Fibroblast of pulmonary artery (primary cell): ENCODE measurements at regions not wholly inside any gene's neighbourhood (a gene's known extent, or its start where the extent isn't known, plus 50 kb on each side); places are given as distances from the start of the nearest gene placed in this dataset.

Experiments
- DNase-seq: peaks from one replicate; pipeline ENCODE4 v3.0.0-alpha.2; 2010; ENCODE audit warnings: low read depth
- H3K4me3 ChIP-seq: replicated peaks from 2 replicates; pipeline ENCODE4 v1.5.1; 2011; ENCODE audit warnings: low read depth, mild to moderate bottlenecking, control low read depth, low read length, moderate library complexity
- TF ChIP-seq, protein P1 (sequence below): IDR thresholded peaks from 2 replicates; pipeline ENCODE4 v1.5.1; 2011; ENCODE audit warnings: mild to moderate bottlenecking, control low read depth, low read length, inconsistent platforms; ENCODE audit errors: missing control alignments

DNA sequence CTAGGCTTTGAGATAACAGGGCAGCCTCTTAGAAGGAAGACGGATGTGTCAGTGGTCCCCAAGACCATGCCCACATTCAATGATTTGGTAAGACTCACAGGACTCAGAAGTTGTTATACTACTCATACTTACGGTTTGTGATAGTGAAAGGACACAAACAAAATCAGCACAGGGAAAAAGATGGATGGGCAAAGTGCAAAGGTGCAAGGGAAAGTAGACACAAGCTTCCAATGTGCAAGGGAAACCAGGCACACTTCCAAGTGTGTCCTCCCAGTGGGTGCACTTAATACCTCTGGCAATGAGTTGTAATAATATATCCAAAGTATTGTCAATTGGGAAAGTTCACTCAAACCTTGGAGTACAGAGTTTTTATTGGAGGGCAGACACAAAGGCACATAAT, 53.8 kb upstream of the VCX start:
- TF ChIP-seq, protein P1, sequence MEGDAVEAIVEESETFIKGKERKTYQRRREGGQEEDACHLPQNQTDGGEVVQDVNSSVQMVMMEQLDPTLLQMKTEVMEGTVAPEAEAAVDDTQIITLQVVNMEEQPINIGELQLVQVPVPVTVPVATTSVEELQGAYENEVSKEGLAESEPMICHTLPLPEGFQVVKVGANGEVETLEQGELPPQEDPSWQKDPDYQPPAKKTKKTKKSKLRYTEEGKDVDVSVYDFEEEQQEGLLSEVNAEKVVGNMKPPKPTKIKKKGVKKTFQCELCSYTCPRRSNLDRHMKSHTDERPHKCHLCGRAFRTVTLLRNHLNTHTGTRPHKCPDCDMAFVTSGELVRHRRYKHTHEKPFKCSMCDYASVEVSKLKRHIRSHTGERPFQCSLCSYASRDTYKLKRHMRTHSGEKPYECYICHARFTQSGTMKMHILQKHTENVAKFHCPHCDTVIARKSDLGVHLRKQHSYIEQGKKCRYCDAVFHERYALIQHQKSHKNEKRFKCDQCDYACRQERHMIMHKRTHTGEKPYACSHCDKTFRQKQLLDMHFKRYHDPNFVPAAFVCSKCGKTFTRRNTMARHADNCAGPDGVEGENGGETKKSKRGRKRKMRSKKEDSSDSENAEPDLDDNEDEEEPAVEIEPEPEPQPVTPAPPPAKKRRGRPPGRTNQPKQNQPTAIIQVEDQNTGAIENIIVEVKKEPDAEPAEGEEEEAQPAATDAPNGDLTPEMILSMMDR, result no peak
- no peak for DNase-seq
- H3K4me3 ChIP-seq, result no peak overlapping the region

DNA sequence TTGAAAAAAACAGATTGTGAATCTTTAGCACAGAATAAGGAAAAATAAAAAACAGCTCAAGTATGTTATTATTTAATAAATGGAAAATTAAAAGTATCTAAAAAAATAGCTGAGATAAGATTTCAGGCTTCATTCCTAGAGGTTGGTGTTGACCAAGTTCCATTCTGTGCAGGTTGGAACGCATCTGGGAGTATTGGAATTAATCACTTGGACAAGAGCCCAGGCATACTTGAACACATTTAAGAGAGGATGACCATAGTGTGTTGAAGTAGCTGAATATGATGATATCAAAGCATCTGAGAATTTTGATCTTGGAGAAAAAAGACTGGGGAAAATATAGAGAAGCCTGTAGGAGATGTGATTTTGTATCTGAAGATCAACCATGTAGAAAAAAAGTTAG, 54.6 kb upstream of the VCX start:
- H3K4me3 ChIP-seq, result no peak overlapping the region
- DNase-seq, result no peak
- TF ChIP-seq, protein P1, result no peak

DNA sequence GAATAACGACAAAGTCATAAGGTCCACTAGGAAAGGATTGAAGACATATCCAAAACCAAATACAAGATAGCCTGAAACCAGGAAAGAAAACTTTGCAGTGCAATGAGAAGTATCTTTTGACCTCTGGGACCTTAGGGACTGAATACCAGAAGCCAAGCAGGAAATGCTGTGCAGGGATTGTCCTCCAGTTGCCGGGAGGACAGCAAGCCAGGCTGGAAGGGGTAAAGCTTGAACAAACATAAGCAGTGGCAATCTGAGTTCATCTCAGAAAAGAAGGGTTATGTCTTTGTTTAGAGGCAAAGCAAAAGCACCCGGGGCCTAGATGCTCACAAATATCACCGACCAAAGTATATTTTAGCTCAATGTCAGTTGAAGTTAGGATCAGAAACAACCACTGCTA, 55.3 kb upstream of the VCX start:
- no peak overlapping the region for H3K4me3 ChIP-seq
- no peak for DNase-seq
- TF ChIP-seq, protein P1, result no peak

DNA sequence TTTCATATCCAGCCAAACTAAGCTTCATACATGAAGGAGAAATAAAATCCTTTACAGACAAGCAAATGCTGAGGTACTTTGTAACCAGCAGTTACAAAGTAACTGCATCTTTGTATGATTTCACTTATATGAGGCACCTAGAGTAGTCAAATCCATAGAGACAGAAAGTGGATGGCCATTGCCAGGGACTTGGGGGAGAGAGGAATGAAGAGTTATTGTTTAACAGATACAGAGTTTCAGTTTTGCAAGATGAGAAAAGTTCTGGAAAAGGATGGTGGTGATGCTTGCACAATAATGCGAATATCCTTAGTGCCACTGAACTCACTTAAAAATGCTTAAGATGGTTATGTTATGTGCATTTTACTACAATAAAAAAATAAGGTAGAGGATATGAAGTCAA, 58.4 kb upstream of the VCX start:
- TF ChIP-seq, protein P1, result no peak
- no peak for DNase-seq
- H3K4me3 ChIP-seq, result no peak overlapping the region

DNA sequence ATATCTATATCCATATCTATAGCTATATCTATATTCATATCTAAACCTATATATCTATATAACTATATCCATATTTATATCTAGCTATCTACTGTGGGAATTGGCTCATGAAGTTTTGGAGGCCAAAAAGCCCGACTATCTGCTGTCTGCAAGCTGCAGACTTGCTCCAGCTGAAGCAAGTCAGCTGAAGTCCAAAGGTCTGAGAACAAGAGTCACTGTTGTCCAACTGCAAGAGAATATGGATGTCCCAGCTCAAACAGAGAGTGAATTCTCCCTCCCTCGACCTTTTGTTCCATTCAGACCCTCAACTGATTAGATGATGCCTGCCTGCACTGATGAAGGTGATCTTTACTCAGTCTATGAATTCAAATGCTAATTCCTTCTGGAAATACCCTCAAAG, 63.3 kb upstream of the VCX start:
- no peak overlapping the region for H3K4me3 ChIP-seq
- DNase-seq, result no peak

DNA sequence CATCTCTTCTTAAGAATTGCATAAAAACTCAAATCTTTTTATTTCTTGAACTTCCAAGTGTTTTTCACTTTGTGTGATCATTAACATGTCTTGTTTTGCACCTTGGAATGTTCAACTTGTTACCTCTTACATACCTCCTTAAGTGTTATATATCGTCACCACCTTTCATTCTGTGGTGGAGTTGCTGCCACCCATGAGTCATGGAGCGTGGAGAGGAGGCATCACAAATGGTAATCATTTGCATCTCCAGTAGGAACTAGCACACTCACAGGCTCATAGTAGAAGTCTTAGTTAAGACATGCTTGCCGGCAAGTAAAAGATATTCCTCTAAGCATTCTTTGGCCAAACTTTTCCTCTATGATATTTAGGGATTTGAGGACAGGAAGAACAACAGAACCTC, 67.0 kb upstream of the VCX start:
- DNase-seq, result no peak
- TF ChIP-seq, protein P1, result no peak
- H3K4me3 ChIP-seq, result no peak overlapping the region

More for the DNA sequence above, 63.3 kb upstream of the VCX start:
- TF ChIP-seq, protein P1, result no peak

DNA sequence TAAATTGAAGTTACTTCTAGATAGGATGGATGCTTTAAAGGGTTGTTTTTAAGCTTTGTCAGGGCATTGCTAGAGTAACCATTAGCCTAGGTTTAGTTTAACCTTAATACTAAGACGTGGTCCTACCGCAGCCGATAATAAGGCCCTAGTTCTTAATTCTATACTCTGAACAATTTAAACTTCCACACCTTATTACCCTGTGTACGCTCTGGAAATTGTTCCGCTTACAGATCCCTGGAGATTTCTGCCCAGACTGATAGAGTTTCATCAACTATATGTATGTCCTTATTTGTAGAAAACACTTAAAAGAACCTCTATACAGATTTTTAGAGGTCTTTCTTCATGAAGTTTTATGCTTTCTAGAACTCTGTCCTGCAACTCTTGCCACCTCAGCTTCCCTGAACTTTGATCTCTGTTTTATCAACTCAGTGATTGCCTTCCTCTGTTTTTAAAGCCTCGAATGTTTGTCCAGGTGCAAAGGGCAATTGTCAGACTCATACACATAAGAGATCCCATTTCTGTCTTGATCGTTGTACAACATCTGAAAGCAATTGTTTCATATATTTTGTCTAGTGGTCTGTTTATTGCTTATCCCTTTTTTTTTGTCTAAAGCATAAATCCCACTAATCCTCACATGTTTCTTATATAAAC, 71.1 kb upstream of the VCX start:
- TF ChIP-seq, protein P1, result no peak
- no peak overlapping the region for H3K4me3 ChIP-seq
- DNase-seq, result no peak
